ENCODE measurements at regions not wholly inside any gene's neighbourhood (a gene's known extent, or its start where the extent isn't known, plus 50 kb on each side); places are given as distances from the start of the nearest gene placed in this dataset.
"Not testable (repeated sequence)": the region's sequence is repeated elsewhere in the genome, so short reads cannot be mapped to it uniquely, and the experiment has no call there.

DNA sequence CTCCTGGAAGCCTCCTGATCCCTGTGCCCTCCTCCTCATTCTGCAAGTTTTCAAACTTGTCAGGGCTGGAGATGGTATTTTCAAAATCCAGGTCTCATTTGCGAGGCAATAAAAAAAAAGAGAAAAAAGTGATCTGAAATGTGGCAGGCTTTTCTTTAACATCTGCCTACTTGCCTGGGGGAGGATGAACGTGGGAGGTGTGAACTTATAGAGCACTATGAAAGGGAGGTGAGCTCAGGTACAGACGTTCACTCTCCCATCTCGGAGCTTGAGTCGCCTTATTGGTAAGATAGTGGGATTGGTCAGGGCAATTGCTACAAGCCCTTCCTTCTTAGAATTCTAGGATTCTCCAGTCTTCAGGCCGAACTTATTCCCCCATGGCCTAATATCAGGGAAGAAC lies 104.8 kb upstream of the CADM1 start:
- Histone ChIP-seq H3K9me3 (no peaks in the 10 kb centered on the region), H3K4me3 (no peak overlapping the region), H3K27ac (no peak overlapping the region), H3K36me3 (no peaks in the 10 kb centered on the region), H3K27me3 (peaks cover 0 to 6% of the 10 kb centered on the region in 2 donors), H3K4me1 (peaks cover 0 to 19% (median 5%) of the 10 kb centered on the region in 4 donors)
- no peak for DNase-seq (ENCODE audit: low spot score in 2 of 2)
- no peak for TF ChIP-seq POLR2A (IDR thresholded peaks at IDR 0.05)
- TF ChIP-seq, protein P1, sequence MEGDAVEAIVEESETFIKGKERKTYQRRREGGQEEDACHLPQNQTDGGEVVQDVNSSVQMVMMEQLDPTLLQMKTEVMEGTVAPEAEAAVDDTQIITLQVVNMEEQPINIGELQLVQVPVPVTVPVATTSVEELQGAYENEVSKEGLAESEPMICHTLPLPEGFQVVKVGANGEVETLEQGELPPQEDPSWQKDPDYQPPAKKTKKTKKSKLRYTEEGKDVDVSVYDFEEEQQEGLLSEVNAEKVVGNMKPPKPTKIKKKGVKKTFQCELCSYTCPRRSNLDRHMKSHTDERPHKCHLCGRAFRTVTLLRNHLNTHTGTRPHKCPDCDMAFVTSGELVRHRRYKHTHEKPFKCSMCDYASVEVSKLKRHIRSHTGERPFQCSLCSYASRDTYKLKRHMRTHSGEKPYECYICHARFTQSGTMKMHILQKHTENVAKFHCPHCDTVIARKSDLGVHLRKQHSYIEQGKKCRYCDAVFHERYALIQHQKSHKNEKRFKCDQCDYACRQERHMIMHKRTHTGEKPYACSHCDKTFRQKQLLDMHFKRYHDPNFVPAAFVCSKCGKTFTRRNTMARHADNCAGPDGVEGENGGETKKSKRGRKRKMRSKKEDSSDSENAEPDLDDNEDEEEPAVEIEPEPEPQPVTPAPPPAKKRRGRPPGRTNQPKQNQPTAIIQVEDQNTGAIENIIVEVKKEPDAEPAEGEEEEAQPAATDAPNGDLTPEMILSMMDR (IDR thresholded peaks at IDR 0.05) = no peak
- no peak for TF ChIP-seq EP300 (IDR thresholded peaks at IDR 0.05)
- 94 to 96% methylated on average over 6 of the region's 6 CpGs for WGBS, 2 donors

DNA sequence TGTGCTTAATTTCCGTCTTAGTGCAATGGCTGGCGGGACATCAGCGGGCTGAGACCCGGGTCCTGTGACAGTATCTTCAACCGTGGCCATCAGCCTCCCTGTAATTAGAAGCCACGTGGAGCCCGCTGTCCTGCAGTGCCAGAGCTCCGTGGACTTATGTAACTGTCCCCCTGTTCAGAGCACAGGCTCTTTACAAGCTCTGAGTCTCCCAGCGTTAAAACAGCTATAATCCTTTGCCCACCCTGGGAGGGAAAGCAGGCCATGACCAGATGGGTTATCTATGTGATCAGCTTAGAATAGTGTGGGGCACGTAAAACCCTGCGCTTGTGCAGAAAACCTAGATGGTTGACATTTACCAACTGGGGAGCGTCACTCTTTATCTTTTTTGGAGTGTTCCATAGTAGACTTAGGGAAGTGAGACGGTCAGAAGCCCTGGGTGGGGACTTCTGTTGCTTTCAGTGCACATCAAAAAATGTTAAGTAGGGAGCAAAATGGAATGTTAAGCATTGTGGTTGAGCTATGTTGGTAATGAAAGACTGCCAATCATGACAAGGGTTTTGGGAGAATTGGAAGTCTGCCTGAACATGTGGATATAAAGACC lies 103.5 kb upstream of the CADM1 start:
- no peak overlapping the region for H3K4me3 ChIP-seq
- peaks cover 0 to 19% (median 5%) of the 10 kb centered on the region in 4 donors for H3K4me1 ChIP-seq
- 49 to 54% methylated on average over 13 of the region's 13 CpGs for WGBS, 2 donors
- H3K27ac ChIP-seq = no peak overlapping the region
- no peak for DNase-seq (ENCODE audit: low spot score in 2 of 2)
- no peak for TF ChIP-seq POLR2A (IDR thresholded peaks at IDR 0.05)
- TF ChIP-seq, protein P1 (IDR thresholded peaks at IDR 0.05) = no peak
- no peak for TF ChIP-seq EP300 (IDR thresholded peaks at IDR 0.05)
- H3K9me3 ChIP-seq = no peaks in the 10 kb centered on the region
- peaks cover 0 to 6% of the 10 kb centered on the region in 2 donors for H3K27me3 ChIP-seq
- no peaks in the 10 kb centered on the region for H3K36me3 ChIP-seq

DNA sequence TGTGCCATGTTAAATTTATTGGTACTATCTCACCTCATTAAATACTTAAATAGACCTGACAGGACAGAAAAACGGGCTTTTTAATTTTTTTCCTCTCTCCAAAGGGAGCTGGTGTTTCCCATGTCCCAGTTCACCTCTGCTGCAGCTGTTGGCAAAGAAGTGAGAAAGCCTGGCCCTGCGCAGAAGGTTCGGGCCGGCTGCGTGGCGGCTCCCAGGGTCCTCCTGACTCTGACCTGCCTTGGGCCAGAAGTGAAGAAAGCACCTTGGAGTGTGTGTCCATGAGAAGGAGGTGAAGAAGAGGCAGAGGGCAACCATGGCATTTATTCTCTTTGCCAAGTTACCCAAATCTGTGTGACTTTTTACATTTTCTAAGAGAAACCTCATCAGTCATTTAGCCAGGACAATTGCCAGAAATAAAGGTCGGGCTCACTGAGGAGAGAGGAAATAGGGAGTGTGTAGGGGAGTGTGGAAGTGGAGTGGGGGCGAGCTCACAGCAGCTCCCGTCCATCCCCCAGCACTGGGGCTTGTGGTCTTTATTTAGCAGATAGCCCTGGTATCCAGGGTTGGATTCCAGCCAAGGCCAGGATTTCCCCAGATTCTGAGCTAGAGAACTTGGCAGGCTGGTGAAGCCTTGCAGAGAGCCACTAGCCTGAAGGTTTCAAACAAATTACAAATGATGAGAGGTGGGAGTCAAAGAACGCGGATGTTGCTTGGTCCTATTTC lies 102.4 kb upstream of the CADM1 start:
- 48 to 53% methylated on average over 11 of the region's 11 CpGs for WGBS, 2 donors
- DNase-seq (ENCODE audit: low spot score in 2 of 2) = peak in 1 of 2 donors; percentile 16
- Histone ChIP-seq H3K36me3 (no peaks in the 10 kb centered on the region), H3K4me3 (no peak overlapping the region), H3K9me3 (no peaks in the 10 kb centered on the region), H3K4me1 (peaks cover 0 to 19% (median 5%) of the 10 kb centered on the region in 4 donors), H3K27ac (no peak overlapping the region), H3K27me3 (peaks cover 0 to 6% of the 10 kb centered on the region in 2 donors)
- TF ChIP-seq POLR2A (IDR thresholded peaks at IDR 0.05) = no peak
- TF ChIP-seq, protein P1 (IDR thresholded peaks at IDR 0.05) = no peak
- TF ChIP-seq EP300 (IDR thresholded peaks at IDR 0.05) = no peak

DNA sequence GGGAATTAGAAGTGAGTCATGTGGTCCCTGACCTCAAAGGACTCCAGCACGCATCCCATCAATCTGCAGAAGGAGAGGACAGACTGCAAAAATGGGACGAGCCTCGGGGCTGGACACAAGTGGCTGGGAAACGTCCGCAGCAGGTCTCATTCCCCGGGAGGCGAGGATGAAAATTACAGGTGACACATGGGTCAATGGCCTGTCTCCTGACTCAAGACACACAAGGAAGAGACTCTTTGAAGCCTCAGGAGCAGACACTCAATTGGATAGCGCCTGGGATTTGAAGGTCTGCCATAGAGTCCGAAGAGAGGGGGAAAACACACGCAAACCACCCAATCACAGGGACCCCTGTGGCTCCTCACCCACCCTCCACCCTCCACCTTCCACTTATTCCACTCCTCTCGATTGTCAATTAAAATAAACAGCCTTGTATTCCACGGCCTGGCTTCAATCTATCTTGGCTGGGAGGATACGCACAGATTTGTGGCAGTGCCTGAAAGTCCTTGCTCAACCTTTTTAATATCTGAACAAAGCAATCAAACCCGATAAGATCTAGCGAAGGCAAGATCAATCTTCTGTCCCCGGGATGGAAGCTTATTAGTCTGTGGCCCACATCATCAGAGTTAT lies 101.8 kb upstream of the CADM1 start:
- Histone ChIP-seq H3K9me3 (no peaks in the 10 kb centered on the region), H3K27me3 (peaks cover 0 to 6% of the 10 kb centered on the region in 2 donors), H3K4me1 (peaks cover 0 to 19% (median 5%) of the 10 kb centered on the region in 4 donors), H3K4me3 (no peak overlapping the region), H3K27ac (no peak overlapping the region), H3K36me3 (no peaks in the 10 kb centered on the region)
- DNase-seq (ENCODE audit: low spot score in 2 of 2) = no peak
- TF ChIP-seq POLR2A (IDR thresholded peaks at IDR 0.05) (no peak), EP300 (IDR thresholded peaks at IDR 0.05) (no peak)
- TF ChIP-seq, protein P1 (IDR thresholded peaks at IDR 0.05) = no peak
- WGBS, 2 donors = 79 to 83% methylated on average over 16 of the region's 16 CpGs

DNA sequence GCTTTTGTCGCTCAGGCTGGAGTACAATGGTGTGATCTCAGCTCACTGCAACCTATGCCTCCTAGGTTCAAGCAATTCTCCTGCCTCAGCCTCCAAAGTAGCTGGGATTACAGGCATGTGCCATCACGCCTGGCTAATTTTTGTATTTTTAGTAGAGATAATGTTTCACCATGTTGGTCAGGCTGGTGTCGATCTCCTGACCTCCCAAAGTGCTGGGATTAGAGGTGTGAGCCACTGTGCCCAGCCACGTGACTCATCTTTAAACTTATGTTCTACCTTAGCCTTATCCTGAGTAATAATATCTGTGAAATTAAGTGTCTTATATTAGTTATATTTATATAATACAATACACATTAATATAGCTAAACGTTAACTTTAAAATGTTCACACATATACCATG lies 101.2 kb upstream of the CADM1 start:
- not testable (repeated sequence) for H3K27me3 ChIP-seq; H3K9me3 ChIP-seq; H3K27ac ChIP-seq; H3K36me3 ChIP-seq; DNase-seq (ENCODE audit: low spot score in 2 of 2); H3K4me3 ChIP-seq
- peaks cover 0 to 19% (median 5%) of the 10 kb centered on the region in 4 donors for H3K4me1 ChIP-seq
- WGBS, 2 donors = 91 to 92% methylated on average over 5 of the region's 5 CpGs
